ENCODE measurements at regions not wholly inside any gene's neighbourhood (a gene's known extent, or its start where the extent isn't known, plus 50 kb on each side); places are given as distances from the start of the nearest gene placed in this dataset.

DNA sequence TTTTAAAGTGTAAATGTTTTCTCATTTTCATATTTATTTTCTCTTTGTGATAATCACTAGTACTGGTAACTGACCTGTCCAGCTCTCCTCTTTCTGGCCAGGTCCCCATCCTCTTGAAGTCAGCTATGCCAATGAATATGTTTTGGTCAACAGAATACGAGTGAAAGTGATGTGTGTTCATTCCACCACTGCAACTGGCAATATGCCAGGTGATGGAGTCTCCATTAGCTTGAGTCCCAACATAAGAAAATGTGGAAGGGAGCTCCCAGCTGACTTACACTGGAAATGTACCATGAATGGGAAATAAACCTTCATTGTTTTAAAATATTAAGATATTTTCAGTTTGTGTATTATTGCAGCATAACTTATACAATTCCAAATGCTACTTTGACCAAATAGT, 75.8 kb downstream of the CCDC34 start:
- ChIA-PET RAD21 (ENCODE audit: low non-redundant PET in 1 of 2, low total read pairs in 2 of 2, uncharacterized antibody in 2 of 2, unreplicated experiment in 2 of 2) (no interaction called here), CTCF (interaction anchor here (1.8 kb wide), 1 partner anchor 9 kb away, joined by 5 read pairs; no protein-coding TSS in a partner anchor), POLR2A (no interaction called here)
- intact Hi-C loops (cut with micrococcal nuclease): no loop called here
- no peak overlapping the region for H3K27ac ChIP-seq (ENCODE audit: low read depth, low read length)
- H3K9ac ChIP-seq (ENCODE audit: low read length): no peak overlapping the region
- H3K4me2 ChIP-seq (ENCODE audit: low read length): no peak overlapping the region
- BruUV-seq (replicated peaks): no TSS peak
- no peak overlapping the region for H2AFZ ChIP-seq (ENCODE audit: low read depth, low read length, poor library complexity, severe bottlenecking)
- peaks cover 11% of the 10 kb centered on the region in 2 experiments; a peak in 2 of 4 replicates for H3K9me3 ChIP-seq (ENCODE audit: control insufficient read depth in 1 of 2, insufficient read depth in 1 of 2, low read depth in 1 of 2, low read length in 2 of 2)
- ATAC-seq (no peak), DNase-seq (ENCODE audit: low read depth, low spot score) (no peak)
- H3K36me3 ChIP-seq (ENCODE audit: control insufficient read depth in 1 of 2, insufficient read depth in 2 of 2, low read length in 2 of 2): no peaks in the 10 kb centered on the region
- H3K9me2 ChIP-seq (ENCODE audit: insufficient read depth): no peaks in the 10 kb centered on the region
- H3K79me2 ChIP-seq (ENCODE audit: insufficient read depth, low read length): no peaks in the 10 kb centered on the region
- H3K27me3 ChIP-seq (ENCODE audit: insufficient read depth, low read length): no peaks in the 10 kb centered on the region
- no peak for TF ChIP-seq CEBPB (IDR thresholded peaks at IDR 0.05; ENCODE audit: low read depth)
- no peak for TF ChIP-seq SP1 (IDR thresholded peaks at IDR 0.05; ENCODE audit: low read depth)
- no peak for TF ChIP-seq TCF7L2 (IDR thresholded peaks at IDR 0.05; ENCODE audit: borderline replicate concordance, extremely low read depth, insufficient read depth, insufficient read length)
- TF ChIP-seq, protein P1, sequence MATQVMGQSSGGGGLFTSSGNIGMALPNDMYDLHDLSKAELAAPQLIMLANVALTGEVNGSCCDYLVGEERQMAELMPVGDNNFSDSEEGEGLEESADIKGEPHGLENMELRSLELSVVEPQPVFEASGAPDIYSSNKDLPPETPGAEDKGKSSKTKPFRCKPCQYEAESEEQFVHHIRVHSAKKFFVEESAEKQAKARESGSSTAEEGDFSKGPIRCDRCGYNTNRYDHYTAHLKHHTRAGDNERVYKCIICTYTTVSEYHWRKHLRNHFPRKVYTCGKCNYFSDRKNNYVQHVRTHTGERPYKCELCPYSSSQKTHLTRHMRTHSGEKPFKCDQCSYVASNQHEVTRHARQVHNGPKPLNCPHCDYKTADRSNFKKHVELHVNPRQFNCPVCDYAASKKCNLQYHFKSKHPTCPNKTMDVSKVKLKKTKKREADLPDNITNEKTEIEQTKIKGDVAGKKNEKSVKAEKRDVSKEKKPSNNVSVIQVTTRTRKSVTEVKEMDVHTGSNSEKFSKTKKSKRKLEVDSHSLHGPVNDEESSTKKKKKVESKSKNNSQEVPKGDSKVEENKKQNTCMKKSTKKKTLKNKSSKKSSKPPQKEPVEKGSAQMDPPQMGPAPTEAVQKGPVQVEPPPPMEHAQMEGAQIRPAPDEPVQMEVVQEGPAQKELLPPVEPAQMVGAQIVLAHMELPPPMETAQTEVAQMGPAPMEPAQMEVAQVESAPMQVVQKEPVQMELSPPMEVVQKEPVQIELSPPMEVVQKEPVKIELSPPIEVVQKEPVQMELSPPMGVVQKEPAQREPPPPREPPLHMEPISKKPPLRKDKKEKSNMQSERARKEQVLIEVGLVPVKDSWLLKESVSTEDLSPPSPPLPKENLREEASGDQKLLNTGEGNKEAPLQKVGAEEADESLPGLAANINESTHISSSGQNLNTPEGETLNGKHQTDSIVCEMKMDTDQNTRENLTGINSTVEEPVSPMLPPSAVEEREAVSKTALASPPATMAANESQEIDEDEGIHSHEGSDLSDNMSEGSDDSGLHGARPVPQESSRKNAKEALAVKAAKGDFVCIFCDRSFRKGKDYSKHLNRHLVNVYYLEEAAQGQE (IDR thresholded peaks at IDR 0.05; ENCODE audit: low read depth): no peak
- no peak for TF ChIP-seq YY1 (IDR thresholded peaks at IDR 0.05; ENCODE audit: extremely low read depth, insufficient replicate concordance, low read depth, low read length)
- TF ChIP-seq, protein P2, sequence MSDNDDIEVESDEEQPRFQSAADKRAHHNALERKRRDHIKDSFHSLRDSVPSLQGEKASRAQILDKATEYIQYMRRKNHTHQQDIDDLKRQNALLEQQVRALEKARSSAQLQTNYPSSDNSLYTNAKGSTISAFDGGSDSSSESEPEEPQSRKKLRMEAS (IDR thresholded peaks at IDR 0.05): no peak
- TF ChIP-seq SIN3A (IDR thresholded peaks at IDR 0.05; ENCODE audit: low read depth): no peak
- no peak for TF ChIP-seq POLR2A (IDR thresholded peaks at IDR 0.05; ENCODE audit: borderline replicate concordance, extremely low read depth, insufficient read depth, insufficient read length)
- no peak for TF ChIP-seq ZFX (IDR thresholded peaks at IDR 0.05)
- no peak for TF ChIP-seq CBX3 (IDR thresholded peaks at IDR 0.05; ENCODE audit: low read depth)
- no peak for TF ChIP-seq EZH2 (IDR thresholded peaks at IDR 0.05)
- TF ChIP-seq, protein P3, sequence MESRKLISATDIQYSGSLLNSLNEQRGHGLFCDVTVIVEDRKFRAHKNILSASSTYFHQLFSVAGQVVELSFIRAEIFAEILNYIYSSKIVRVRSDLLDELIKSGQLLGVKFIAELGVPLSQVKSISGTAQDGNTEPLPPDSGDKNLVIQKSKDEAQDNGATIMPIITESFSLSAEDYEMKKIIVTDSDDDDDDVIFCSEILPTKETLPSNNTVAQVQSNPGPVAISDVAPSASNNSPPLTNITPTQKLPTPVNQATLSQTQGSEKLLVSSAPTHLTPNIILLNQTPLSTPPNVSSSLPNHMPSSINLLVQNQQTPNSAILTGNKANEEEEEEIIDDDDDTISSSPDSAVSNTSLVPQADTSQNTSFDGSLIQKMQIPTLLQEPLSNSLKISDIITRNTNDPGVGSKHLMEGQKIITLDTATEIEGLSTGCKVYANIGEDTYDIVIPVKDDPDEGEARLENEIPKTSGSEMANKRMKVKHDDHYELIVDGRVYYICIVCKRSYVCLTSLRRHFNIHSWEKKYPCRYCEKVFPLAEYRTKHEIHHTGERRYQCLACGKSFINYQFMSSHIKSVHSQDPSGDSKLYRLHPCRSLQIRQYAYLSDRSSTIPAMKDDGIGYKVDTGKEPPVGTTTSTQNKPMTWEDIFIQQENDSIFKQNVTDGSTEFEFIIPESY (IDR thresholded peaks at IDR 0.05; ENCODE audit: extremely low read depth, insufficient replicate concordance, low read length): no peak
- TF ChIP-seq FOSL1 (IDR thresholded peaks at IDR 0.05; ENCODE audit: low read depth): no peak
- H3K4me3 ChIP-seq (replicated peaks in 1 of 2; ENCODE audit: low read depth in 1 of 2, low read length in 2 of 2): no peak overlapping the region
- H4K20me1 ChIP-seq (ENCODE audit: insufficient read depth): no peaks in the 10 kb centered on the region
- H3K4me1 ChIP-seq (ENCODE audit: control insufficient read depth in 1 of 2, insufficient read depth in 2 of 2, low read length in 2 of 2): no peaks in the 10 kb centered on the region

All from HCT116 (cell line).